Body of pancreas (tissue), 4 donors: ENCODE measurements at regions not wholly inside any gene's neighbourhood (a gene's known extent, or its start where the extent isn't known, plus 50 kb on each side); places are given as distances from the start of the nearest gene placed in this dataset.

Experiments
- CTCF ChIP-seq, 7 experiments: fragments of 450-650 bp in 4 of 7; fragments of 200-600 bp in 3 of 7; sonication (generic) in 3 of 7; IDR thresholded peaks; one replicate each; pipeline ENCODE4 v1.5.1; 2016 to 2019; ENCODE audit warnings: antibody characterized with exemption in 7 of 7
- POLR2A ChIP-seq, 3 donors: fragments of 450-650 bp; IDR thresholded peaks; one replicate each; pipeline ENCODE4 v1.6.1; 2016; ENCODE audit warnings: antibody characterized with exemption in 3 of 3, mild to moderate bottlenecking in 2 of 3

DNA sequence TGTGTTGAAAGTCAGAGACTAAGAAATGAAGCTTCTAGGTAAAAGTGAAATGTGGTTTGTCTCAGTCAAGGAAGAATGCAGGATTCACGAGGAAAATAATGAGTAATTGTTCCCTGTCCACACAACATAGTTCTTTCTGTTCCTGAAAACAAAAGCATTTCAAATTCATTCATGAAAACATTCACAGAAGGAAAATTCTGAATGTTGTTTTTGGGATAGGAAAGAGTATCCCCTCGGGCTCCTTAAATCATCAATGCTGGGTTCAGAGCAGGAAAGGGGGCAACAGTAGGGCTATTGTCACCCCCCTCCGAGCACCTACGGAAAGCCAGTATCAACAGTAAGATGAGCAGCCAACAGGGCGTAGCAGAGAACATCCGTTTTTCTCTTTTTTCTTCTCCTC is 769.9 kb upstream of the ADAMTS16 start:
- TF ChIP-seq CTCF (IDR thresholded peaks at IDR 0.05) (no peak), POLR2A (IDR thresholded peaks at IDR 0.05) (no peak)
